ENCODE measurements at regions not wholly inside any gene's neighbourhood (a gene's known extent, or its start where the extent isn't known, plus 50 kb on each side); places are given as distances from the start of the nearest gene placed in this dataset.

GRCh38 chr1:114263343-114263742 lies 109.7 kb upstream of the SYT6 start:
- no peaks in the 10 kb centered on the region for H3K9me2 ChIP-seq (ENCODE audit: insufficient read depth)
- no peak for TF ChIP-seq CTCF (IDR thresholded peaks at IDR 0.05 in 2 of 3, conservative IDR thresholded peaks at IDR 0.05 in 1 of 3; ENCODE audit: borderline replicate concordance in 1 of 3, insufficient read depth in 1 of 3, low read depth in 2 of 3, low read length in 2 of 3)
- TF ChIP-seq ZNF274 (IDR thresholded peaks at IDR 0.05; ENCODE audit: low read depth, low read length): no peak
- TF ChIP-seq YY1 (IDR thresholded peaks at IDR 0.05; ENCODE audit: extremely low read depth, insufficient replicate concordance, low read depth, low read length): no peak
- no peak for TF ChIP-seq CBX3 (IDR thresholded peaks at IDR 0.05; ENCODE audit: low read depth)
- TF ChIP-seq EZH2phosphoT487 (IDR thresholded peaks at IDR 0.05; ENCODE audit: borderline replicate concordance): no peak
- TF ChIP-seq ATF3 (IDR thresholded peaks at IDR 0.05): no peak
- no peak for TF ChIP-seq POLR2AphosphoS5 (IDR thresholded peaks at IDR 0.05; ENCODE audit: low read depth, low read length)
- no peak for TF ChIP-seq MAX (IDR thresholded peaks at IDR 0.05)
- TF ChIP-seq SRF (IDR thresholded peaks at IDR 0.05; ENCODE audit: low read depth): no peak
- no peak for TF ChIP-seq JUND (IDR thresholded peaks at IDR 0.05)
- no peak for TF ChIP-seq REST (IDR thresholded peaks at IDR 0.05; ENCODE audit: low read depth)
- no peak for TF ChIP-seq ZFX (IDR thresholded peaks at IDR 0.05)
- H4K20me1 ChIP-seq (ENCODE audit: insufficient read depth): no peaks in the 10 kb centered on the region
- peaks cover 50% of the 10 kb centered on the region; the same call in 1 of the 2 replicates for H3K27me3 ChIP-seq (ENCODE audit: insufficient read depth, low read length)
- DNase-seq (ENCODE audit: low read depth, low spot score) (no peak), ATAC-seq (no peak)
- RAD21 ChIA-PET (ENCODE audit: low non-redundant PET in 1 of 2, low total read pairs in 2 of 2, uncharacterized antibody in 2 of 2, unreplicated experiment in 2 of 2): no interaction called here
- CTCF ChIA-PET: no interaction called here
- no peak overlapping the region for H3K9ac ChIP-seq (ENCODE audit: low read length)
- H3K79me2 ChIP-seq (ENCODE audit: insufficient read depth, low read length): no peaks in the 10 kb centered on the region
- no peaks in the 10 kb centered on the region for H3K36me3 ChIP-seq (ENCODE audit: control insufficient read depth in 1 of 2, insufficient read depth in 2 of 2, low read length in 2 of 2)
- no peak overlapping the region for H3K27ac ChIP-seq (ENCODE audit: low read depth, low read length)
- no peaks in the 10 kb centered on the region for H3K4me1 ChIP-seq (ENCODE audit: control insufficient read depth in 1 of 2, insufficient read depth in 2 of 2, low read length in 2 of 2)
- no TSS peak for BruUV-seq (replicated peaks)
- no peak overlapping the region for H3K4me2 ChIP-seq (ENCODE audit: low read length)
- H3K9me3 ChIP-seq (ENCODE audit: control insufficient read depth in 1 of 2, insufficient read depth in 1 of 2, low read depth in 1 of 2, low read length in 2 of 2): no peaks in the 10 kb centered on the region
- POLR2A ChIA-PET: no interaction called here
- intact Hi-C loops (cut with micrococcal nuclease): no loop called here
- no peak overlapping the region for H3K4me3 ChIP-seq (replicated peaks in 1 of 2; ENCODE audit: low read depth in 1 of 2, low read length in 2 of 2)
- no peak overlapping the region for H2AFZ ChIP-seq (ENCODE audit: low read depth, low read length, poor library complexity, severe bottlenecking)
